Neural cell (in vitro differentiated cells): ENCODE measurements at regions not wholly inside any gene's neighbourhood (a gene's known extent, or its start where the extent isn't known, plus 50 kb on each side); places are given as distances from the start of the nearest gene placed in this dataset.

Source experiments
- H2AFZ ChIP-seq: fragments of 200-600, 300-800 bp; sonication (generic), shearing (Covaris generic); 2 replicates; pipeline ENCODE4 v1.6.0; 2014; ENCODE audit warnings: low read depth, mild to moderate bottlenecking, antibody characterized with exemption, low read length, moderate library complexity
- H3F3A ChIP-seq: fragments of 200-600 bp; shearing (Covaris generic); 2 replicates; pipeline ENCODE4 v1.6.1; 2016; ENCODE audit warnings: mild to moderate bottlenecking, moderate library complexity, mixed read lengths, antibody characterized with exemption, low read length; ENCODE audit not compliant: insufficient read depth, poor library complexity, severe bottlenecking
- H3K27ac ChIP-seq: fragments of 200-600, 300-800 bp; sonication (generic), shearing (Covaris generic); 2 replicates; pipeline ENCODE4 v1.5.1; 2014; ENCODE audit warnings: mild to moderate bottlenecking, low read length, moderate library complexity
- H3K27me3 ChIP-seq: fragments of 300-800, 200-600 bp; sonication (generic), shearing (Covaris generic); 2 replicates; pipeline ENCODE4 v1.6.0; 2014; ENCODE audit warnings: mild to moderate bottlenecking, low read depth, low read length, moderate library complexity; ENCODE audit not compliant: insufficient read depth
- H3K36me3 ChIP-seq: fragments of 300-800, 200-600 bp; sonication (generic), shearing (Covaris generic); 2 replicates; pipeline ENCODE4 v1.5.1; 2014; ENCODE audit warnings: mild to moderate bottlenecking, antibody characterized with exemption, low read length, moderate library complexity; ENCODE audit not compliant: insufficient read depth
- H3K4me2 ChIP-seq: fragments of 300-800, 200-600 bp; sonication (generic), shearing (Covaris generic); 2 replicates; pipeline ENCODE4 v1.6.0; 2014; ENCODE audit warnings: mild to moderate bottlenecking, low read length
- H3K4me3 ChIP-seq: fragments of 300-800, 200-600 bp; sonication (generic), shearing (Covaris generic); 2 replicates; pipeline ENCODE4 v1.5.1; 2014; ENCODE audit warnings: mild to moderate bottlenecking, low read length, moderate library complexity
- H3K79me2 ChIP-seq: fragments of 200-600 bp; shearing (Covaris generic); replicated peaks from 2 replicates; pipeline ENCODE4 v1.6.0; 2014; ENCODE audit warnings: mild to moderate bottlenecking, low read length, moderate library complexity; ENCODE audit not compliant: insufficient read depth
- H3K9ac ChIP-seq: fragments of 300-800, 200-600 bp; sonication (generic), shearing (Covaris generic); 2 replicates; pipeline ENCODE4 v1.6.1; 2016; ENCODE audit warnings: mild to moderate bottlenecking, low read length, mixed read lengths
- H3K9me2 ChIP-seq: fragments of 200-600 bp; shearing (Covaris generic); 2 replicates; pipeline ENCODE4 v1.6.1; 2016; ENCODE audit warnings: mild to moderate bottlenecking, low read length, mixed read lengths; ENCODE audit not compliant: insufficient read depth
- H3K9me3 ChIP-seq: fragments of 200-600, 300-800 bp; sonication (generic), shearing (Covaris generic); 2 replicates; pipeline ENCODE4 v1.6.1; 2016; ENCODE audit warnings: mild to moderate bottlenecking, mixed run types, low read length, moderate library complexity, mixed read lengths
- H4K20me1 ChIP-seq: fragments of 200-600 bp; shearing (Covaris generic); 2 replicates; pipeline ENCODE4 v1.6.1; 2016; ENCODE audit warnings: mild to moderate bottlenecking, mixed run types; ENCODE audit not compliant: insufficient read depth
- CTCF ChIP-seq: fragments of 450-650 bp; IDR thresholded peaks from 2 replicates; pipeline ENCODE4 v1.5.1; 2014; ENCODE audit warnings: antibody characterized with exemption, mild to moderate bottlenecking, moderate library complexity; ENCODE audit not compliant: poor library complexity, severe bottlenecking
- EP300 ChIP-seq: fragments of 450-650 bp; conservative IDR thresholded peaks from 2 replicates; pipeline ENCODE4 v1.6.1; 2014; ENCODE audit warnings: antibody characterized with exemption, mild to moderate bottlenecking, moderate library complexity; ENCODE audit not compliant: poor library complexity, severe bottlenecking
- EZH2 ChIP-seq: fragments of 200-600, 300-800 bp; shearing (Covaris generic), sonication (generic); IDR thresholded peaks from 2 replicates; pipeline ENCODE4 v1.6.1; 2014; ENCODE audit warnings: antibody characterized with exemption, low read length, borderline replicate concordance, mild to moderate bottlenecking; ENCODE audit not compliant: insufficient read depth, poor library complexity, severe bottlenecking
- MXI1 ChIP-seq: fragments of 450-650 bp; conservative IDR thresholded peaks from 2 replicates; pipeline ENCODE4 v1.6.1; 2014; ENCODE audit warnings: antibody characterized with exemption, mild to moderate bottlenecking; ENCODE audit not compliant: poor library complexity, severe bottlenecking
- POLR2AphosphoS5 ChIP-seq: IDR thresholded peaks from 2 replicates; pipeline ENCODE4 v1.6.1; 2012
- RAD21 ChIP-seq: fragments of 450-650 bp; conservative IDR thresholded peaks from 2 replicates; pipeline ENCODE4 v1.6.1; 2014; ENCODE audit warnings: antibody characterized with exemption, mild to moderate bottlenecking, moderate library complexity
- SMC3 ChIP-seq: fragments of 450-650 bp; conservative IDR thresholded peaks from 2 replicates; pipeline ENCODE4 v1.6.1; 2014; ENCODE audit warnings: antibody characterized with exemption, mild to moderate bottlenecking, moderate library complexity; ENCODE audit not compliant: poor library complexity
- TAF1 ChIP-seq: IDR thresholded peaks from 2 replicates; pipeline ENCODE4 v1.6.1; 2012; ENCODE audit warnings: low read depth
- TF ChIP-seq, protein P1 (sequence below): IDR thresholded peaks from 2 replicates; pipeline ENCODE4 v1.6.1; 2012; ENCODE audit warnings: borderline replicate concordance

GRCh38 chr20:53803492-53804155, 210.0 kb upstream of the ZNF217 start:
- H2AFZ ChIP-seq = no peak overlapping the region
- H3K4me3 ChIP-seq = no peak overlapping the region
- H3K4me2 ChIP-seq = no peak overlapping the region
- H3K9ac ChIP-seq = no peak overlapping the region
- no peak for TF ChIP-seq POLR2AphosphoS5
- no peak for TF ChIP-seq EP300
- no peak for TF ChIP-seq MXI1
- no peak for TF ChIP-seq SMC3
- TF ChIP-seq CTCF = no peak
- TF ChIP-seq EZH2 = no peak
- no peak for TF ChIP-seq TAF1
- TF ChIP-seq, protein P1, sequence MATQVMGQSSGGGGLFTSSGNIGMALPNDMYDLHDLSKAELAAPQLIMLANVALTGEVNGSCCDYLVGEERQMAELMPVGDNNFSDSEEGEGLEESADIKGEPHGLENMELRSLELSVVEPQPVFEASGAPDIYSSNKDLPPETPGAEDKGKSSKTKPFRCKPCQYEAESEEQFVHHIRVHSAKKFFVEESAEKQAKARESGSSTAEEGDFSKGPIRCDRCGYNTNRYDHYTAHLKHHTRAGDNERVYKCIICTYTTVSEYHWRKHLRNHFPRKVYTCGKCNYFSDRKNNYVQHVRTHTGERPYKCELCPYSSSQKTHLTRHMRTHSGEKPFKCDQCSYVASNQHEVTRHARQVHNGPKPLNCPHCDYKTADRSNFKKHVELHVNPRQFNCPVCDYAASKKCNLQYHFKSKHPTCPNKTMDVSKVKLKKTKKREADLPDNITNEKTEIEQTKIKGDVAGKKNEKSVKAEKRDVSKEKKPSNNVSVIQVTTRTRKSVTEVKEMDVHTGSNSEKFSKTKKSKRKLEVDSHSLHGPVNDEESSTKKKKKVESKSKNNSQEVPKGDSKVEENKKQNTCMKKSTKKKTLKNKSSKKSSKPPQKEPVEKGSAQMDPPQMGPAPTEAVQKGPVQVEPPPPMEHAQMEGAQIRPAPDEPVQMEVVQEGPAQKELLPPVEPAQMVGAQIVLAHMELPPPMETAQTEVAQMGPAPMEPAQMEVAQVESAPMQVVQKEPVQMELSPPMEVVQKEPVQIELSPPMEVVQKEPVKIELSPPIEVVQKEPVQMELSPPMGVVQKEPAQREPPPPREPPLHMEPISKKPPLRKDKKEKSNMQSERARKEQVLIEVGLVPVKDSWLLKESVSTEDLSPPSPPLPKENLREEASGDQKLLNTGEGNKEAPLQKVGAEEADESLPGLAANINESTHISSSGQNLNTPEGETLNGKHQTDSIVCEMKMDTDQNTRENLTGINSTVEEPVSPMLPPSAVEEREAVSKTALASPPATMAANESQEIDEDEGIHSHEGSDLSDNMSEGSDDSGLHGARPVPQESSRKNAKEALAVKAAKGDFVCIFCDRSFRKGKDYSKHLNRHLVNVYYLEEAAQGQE = no peak
- no peak for TF ChIP-seq RAD21
- H3K9me2 ChIP-seq = no peaks in the 10 kb centered on the region
- H3K27me3 ChIP-seq = no peaks in the 10 kb centered on the region
- H3F3A ChIP-seq = no peaks in the 10 kb centered on the region
- H3K27ac ChIP-seq = no peak overlapping the region
- no peaks in the 10 kb centered on the region for H3K79me2 ChIP-seq
- H3K36me3 ChIP-seq = no peaks in the 10 kb centered on the region
- no peaks in the 10 kb centered on the region for H4K20me1 ChIP-seq
- no peaks in the 10 kb centered on the region for H3K9me3 ChIP-seq

DNA sequence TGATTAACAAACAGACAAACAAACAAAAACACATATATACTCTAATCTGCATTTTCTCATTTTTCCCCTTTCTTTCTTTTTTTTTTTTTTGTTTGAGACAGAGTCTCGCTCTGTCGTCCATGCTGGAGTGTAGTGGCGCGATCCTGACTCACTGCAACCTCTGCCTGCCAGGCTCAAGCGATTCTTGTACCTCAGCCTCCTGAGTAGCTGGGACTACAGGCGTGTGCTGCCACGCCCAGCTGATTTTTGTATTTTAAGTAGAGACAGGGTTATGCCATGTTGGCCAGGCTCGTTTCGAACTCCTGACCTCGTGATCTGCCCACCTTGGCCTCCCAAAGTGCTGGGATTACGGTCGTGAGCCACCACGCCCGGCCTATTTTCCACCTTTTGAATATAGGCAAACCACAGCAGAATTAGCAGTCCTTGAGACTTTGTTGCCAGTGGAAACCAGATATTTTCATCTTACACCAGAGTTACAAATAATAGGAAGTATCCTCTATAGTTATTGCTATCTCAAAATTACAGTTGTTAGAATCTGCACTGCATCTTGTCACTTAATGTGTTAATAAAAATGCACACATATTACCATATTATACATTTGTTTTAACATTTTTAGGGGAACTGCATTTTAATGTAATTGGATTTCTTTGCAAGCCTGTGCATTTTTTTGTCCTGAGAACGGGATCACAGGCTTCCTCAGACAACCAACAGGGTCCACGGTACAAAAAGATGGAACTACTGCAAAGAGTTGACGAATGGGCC, 208.2 kb upstream of the ZNF217 start:
- H3K79me2 ChIP-seq = no peaks in the 10 kb centered on the region
- H4K20me1 ChIP-seq = no peaks in the 10 kb centered on the region
- no peak overlapping the region for H2AFZ ChIP-seq
- no peak overlapping the region for H3K4me2 ChIP-seq
- H3K27me3 ChIP-seq = no peaks in the 10 kb centered on the region
- H3K4me3 ChIP-seq = no peak overlapping the region
- TF ChIP-seq MXI1 = no peak
- no peak for TF ChIP-seq CTCF
- TF ChIP-seq EZH2 = no peak
- TF ChIP-seq RAD21 = no peak
- no peak for TF ChIP-seq EP300
- TF ChIP-seq, protein P1 = no peak
- no peak for TF ChIP-seq SMC3
- TF ChIP-seq TAF1 = no peak
- no peak for TF ChIP-seq POLR2AphosphoS5
- no peaks in the 10 kb centered on the region for H3F3A ChIP-seq
- no peak overlapping the region for H3K27ac ChIP-seq
- no peaks in the 10 kb centered on the region for H3K36me3 ChIP-seq
- no peaks in the 10 kb centered on the region for H3K9me3 ChIP-seq
- no peaks in the 10 kb centered on the region for H3K9me2 ChIP-seq
- no peak overlapping the region for H3K9ac ChIP-seq
